GM12891 (cell line): ENCODE measurements at regions not wholly inside any gene's neighbourhood (a gene's known extent, or its start where the extent isn't known, plus 50 kb on each side); places are given as distances from the start of the nearest gene placed in this dataset.

Source experiments
- POLR2A ChIP-seq: IDR thresholded peaks from 2 replicates; pipeline ENCODE4 v1.6.1; 2011; ENCODE audit warnings: low read depth, low read length, control low read depth
- TAF1 ChIP-seq: IDR thresholded peaks from 2 replicates; pipeline ENCODE4 v1.6.1; 2011; ENCODE audit warnings: low read depth, low read length, control low read depth

DNA sequence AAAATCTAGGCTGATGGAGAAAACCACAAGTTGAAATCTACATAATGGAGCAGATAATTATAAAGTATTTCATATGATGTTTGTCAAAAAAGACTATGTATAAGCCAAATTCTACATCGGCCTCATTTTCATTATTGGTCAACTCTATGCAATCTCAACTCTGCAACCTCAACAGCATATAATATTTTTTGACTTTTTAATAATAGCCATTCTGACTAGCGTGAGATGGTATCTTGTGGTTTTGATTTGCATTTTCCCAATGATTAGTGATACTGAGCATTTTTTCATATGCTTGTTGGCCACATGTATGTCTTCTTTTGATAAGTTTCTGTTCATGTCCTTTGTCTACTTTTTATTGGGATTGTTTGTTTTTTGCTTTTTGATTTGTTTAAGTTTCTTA, 496.1 kb upstream of the SLC39A10 start:
- TF ChIP-seq TAF1 (no peak), POLR2A (no peak)
